SU-DHL-6 (cell line): ENCODE measurements at regions not wholly inside any gene's neighbourhood (a gene's known extent, or its start where the extent isn't known, plus 50 kb on each side); places are given as distances from the start of the nearest gene placed in this dataset.

Experiments used
- EZH2phosphoT487 ChIP-seq: fragments of 200-600 bp; sonication (generic), shearing (Covaris generic); conservative IDR thresholded peaks from 2 replicates; pipeline ENCODE4 v1.6.1; 2018; ENCODE audit warnings: mild to moderate bottlenecking, antibody characterized with exemption, low read length, moderate library complexity, mixed read lengths
- TF ChIP-seq, protein P1 (sequence below): fragments of 200-600 bp; sonication (generic); IDR thresholded peaks from one replicate; pipeline ENCODE4 v1.5.1; 2017; ENCODE audit warnings: antibody characterized with exemption, mild to moderate bottlenecking, low read length, moderate library complexity; ENCODE audit not compliant: insufficient read depth, poor library complexity, severe bottlenecking

DNA sequence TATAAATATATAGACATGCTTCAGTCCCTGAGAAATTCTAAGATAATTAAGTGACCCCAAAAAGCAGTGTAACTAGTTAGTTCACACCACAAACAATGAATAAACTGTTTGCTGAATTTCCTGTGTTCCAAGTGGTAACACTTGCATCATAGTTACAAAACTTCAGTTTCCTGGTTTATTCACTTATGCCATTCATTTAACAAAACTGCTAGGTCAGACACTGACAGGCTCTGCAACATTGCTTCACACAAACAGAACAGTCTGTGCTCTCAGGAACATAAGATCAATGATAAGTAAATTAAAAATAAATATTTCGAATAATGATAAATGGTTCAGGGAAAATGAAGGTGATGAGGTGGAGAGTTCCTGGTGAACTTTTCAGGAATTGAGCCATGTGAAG is 133.3 kb upstream of the NAMPT start:
- TF ChIP-seq, protein P1, sequence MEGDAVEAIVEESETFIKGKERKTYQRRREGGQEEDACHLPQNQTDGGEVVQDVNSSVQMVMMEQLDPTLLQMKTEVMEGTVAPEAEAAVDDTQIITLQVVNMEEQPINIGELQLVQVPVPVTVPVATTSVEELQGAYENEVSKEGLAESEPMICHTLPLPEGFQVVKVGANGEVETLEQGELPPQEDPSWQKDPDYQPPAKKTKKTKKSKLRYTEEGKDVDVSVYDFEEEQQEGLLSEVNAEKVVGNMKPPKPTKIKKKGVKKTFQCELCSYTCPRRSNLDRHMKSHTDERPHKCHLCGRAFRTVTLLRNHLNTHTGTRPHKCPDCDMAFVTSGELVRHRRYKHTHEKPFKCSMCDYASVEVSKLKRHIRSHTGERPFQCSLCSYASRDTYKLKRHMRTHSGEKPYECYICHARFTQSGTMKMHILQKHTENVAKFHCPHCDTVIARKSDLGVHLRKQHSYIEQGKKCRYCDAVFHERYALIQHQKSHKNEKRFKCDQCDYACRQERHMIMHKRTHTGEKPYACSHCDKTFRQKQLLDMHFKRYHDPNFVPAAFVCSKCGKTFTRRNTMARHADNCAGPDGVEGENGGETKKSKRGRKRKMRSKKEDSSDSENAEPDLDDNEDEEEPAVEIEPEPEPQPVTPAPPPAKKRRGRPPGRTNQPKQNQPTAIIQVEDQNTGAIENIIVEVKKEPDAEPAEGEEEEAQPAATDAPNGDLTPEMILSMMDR: no peak
- no peak for TF ChIP-seq EZH2phosphoT487
